Ascending aorta (tissue), 2 donors: ENCODE measurements at regions not wholly inside any gene's neighbourhood (a gene's known extent, or its start where the extent isn't known, plus 50 kb on each side); places are given as distances from the start of the nearest gene placed in this dataset.

ENCODE experiments used
- DNase-seq, 2 donors: peaks; one replicate each; pipeline ENCODE4 v3.0.0-alpha.2; 2019; ENCODE audit warnings: low spot score in 2 of 2
- H3K27ac ChIP-seq, 2 donors: fragments of 200-600 bp; sonication (generic); one replicate each; pipeline ENCODE4 v1.5.1; 2016 to 2017; ENCODE audit warnings: mild to moderate bottlenecking in 1 of 2
- H3K27me3 ChIP-seq: fragments of 200-600 bp; sonication (generic); one replicate; pipeline ENCODE4 v1.5.1; 2017
- H3K36me3 ChIP-seq, 2 donors: fragments of 200-600 bp; sonication (generic); one replicate each; pipeline ENCODE4 v1.5.1; 2016
- H3K4me1 ChIP-seq, 2 donors: fragments of 200-600 bp; sonication (generic); one replicate each; pipeline ENCODE4 v1.5.1; 2016 to 2017; ENCODE audit warnings: mild to moderate bottlenecking in 1 of 2
- H3K4me3 ChIP-seq, 2 donors: fragments of 200-600 bp; sonication (generic); one replicate each; pipeline ENCODE4 v1.5.1; 2016 to 2017; ENCODE audit warnings: mild to moderate bottlenecking in 1 of 2
- H3K9me3 ChIP-seq, 2 donors: fragments of 200-600 bp; sonication (generic); one replicate each; pipeline ENCODE4 v1.5.1; 2016
- CTCF ChIP-seq, 3 experiments: fragments of 200-600 bp in 2 of 3; fragments of 450-650 bp in 1 of 3; sonication (generic) in 2 of 3; IDR thresholded peaks; one replicate each; pipeline ENCODE4 v1.5.1; 2016 to 2019; ENCODE audit warnings: antibody characterized with exemption in 3 of 3, mild to moderate bottlenecking in 1 of 3, moderate library complexity in 1 of 3
- intact Hi-C: fragments of 100-400 bp; cut with DNase I; formaldehyde crosslinking; loops from one replicate; pipeline ENCODE4 v1.15.1; 2023

- H3K4me3 ChIP-seq, result no peak overlapping the region
- no peak for TF ChIP-seq CTCF (IDR thresholded peaks at IDR 0.05)
- H3K27ac ChIP-seq, result no peak overlapping the region
- no peaks in the 10 kb centered on the region for H3K36me3 ChIP-seq
- H3K4me1 ChIP-seq, result no peaks in the 10 kb centered on the region
- no peaks in the 10 kb centered on the region for H3K27me3 ChIP-seq
- no peaks in the 10 kb centered on the region for H3K9me3 ChIP-seq
- no peak for DNase-seq
- intact Hi-C loops, result no loop called here
Measured at GRCh38 chr14:97723819-97724218, 926.6 kb downstream of the VRK1 start.

GRCh38 chr14:97724265-97724731, 927.1 kb downstream of the VRK1 start:
- intact Hi-C loops, result no loop called here
- DNase-seq, result no peak
- Histone ChIP-seq H3K4me3 (no peak overlapping the region), H3K9me3 (no peaks in the 10 kb centered on the region), H3K36me3 (no peaks in the 10 kb centered on the region), H3K27ac (no peak overlapping the region), H3K27me3 (no peaks in the 10 kb centered on the region), H3K4me1 (no peaks in the 10 kb centered on the region)
- TF ChIP-seq CTCF (IDR thresholded peaks at IDR 0.05), result no peak

DNA sequence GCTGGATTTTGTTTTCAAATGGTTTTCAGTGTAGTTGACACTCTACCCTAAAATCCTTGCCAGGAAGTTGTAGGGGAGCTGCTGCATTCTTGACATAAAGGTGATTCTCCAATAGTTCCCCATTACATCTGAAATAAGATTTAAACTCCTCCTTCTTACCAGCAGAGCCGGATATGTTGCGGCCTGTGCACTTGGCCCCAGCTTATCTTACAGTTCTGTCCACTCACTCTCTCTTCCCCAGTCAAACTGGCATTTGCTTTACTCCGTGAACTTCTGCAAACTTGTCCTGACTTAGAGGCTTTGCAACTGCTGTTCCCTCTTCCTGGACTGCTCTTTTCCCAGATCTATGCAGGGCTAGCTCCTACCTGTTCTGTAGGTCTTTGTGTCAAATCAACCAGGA, 929.5 kb downstream of the VRK1 start:
- no peak for TF ChIP-seq CTCF (IDR thresholded peaks at IDR 0.05)
- DNase-seq, result no peak
- Histone ChIP-seq H3K27ac (no peak overlapping the region), H3K27me3 (no peaks in the 10 kb centered on the region), H3K4me1 (no peaks in the 10 kb centered on the region), H3K36me3 (no peaks in the 10 kb centered on the region), H3K4me3 (no peak overlapping the region), H3K9me3 (no peaks in the 10 kb centered on the region)
- intact Hi-C loops, result no loop called here

GRCh38 chr14:97730706-97731105, 933.5 kb downstream of the VRK1 start:
- Histone ChIP-seq H3K9me3 (no peaks in the 10 kb centered on the region), H3K27ac (no peak overlapping the region), H3K36me3 (no peaks in the 10 kb centered on the region), H3K27me3 (no peaks in the 10 kb centered on the region), H3K4me1 (no peaks in the 10 kb centered on the region), H3K4me3 (no peak overlapping the region)
- no peak for TF ChIP-seq CTCF (IDR thresholded peaks at IDR 0.05)
- no peak for DNase-seq
- intact Hi-C loops, result no loop called here

DNA sequence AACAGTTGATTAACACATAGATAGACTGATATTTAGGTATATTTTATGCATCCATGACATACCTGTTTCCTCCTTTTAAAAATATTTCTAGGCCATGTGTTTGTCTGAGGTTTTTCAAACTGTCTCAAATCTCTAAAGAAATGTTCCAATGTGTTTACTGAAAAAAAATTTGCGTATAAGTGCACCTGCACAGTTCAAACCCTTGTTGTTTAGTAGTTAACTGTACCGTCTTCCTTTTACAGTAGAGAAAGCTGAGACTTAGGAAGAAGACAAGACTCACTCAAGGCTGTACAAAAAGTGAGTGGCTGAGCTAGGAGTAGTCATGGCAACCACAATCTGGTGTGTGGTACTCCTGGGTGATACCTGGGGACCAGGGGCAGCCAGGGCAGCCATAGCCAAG, 934.6 kb downstream of the VRK1 start:
- H3K36me3 ChIP-seq, result no peaks in the 10 kb centered on the region
- no peaks in the 10 kb centered on the region for H3K4me1 ChIP-seq
- no peaks in the 10 kb centered on the region for H3K9me3 ChIP-seq
- H3K27ac ChIP-seq, result no peak overlapping the region
- no peak overlapping the region for H3K4me3 ChIP-seq
- intact Hi-C loops, result no loop called here
- no peak for TF ChIP-seq CTCF (IDR thresholded peaks at IDR 0.05)
- no peaks in the 10 kb centered on the region for H3K27me3 ChIP-seq
- DNase-seq, result no peak

GRCh38 chr14:97747316-97747715, 950.1 kb downstream of the VRK1 start:
- intact Hi-C loops, result no loop called here
- no peak for DNase-seq
- H3K27me3 ChIP-seq, result no peaks in the 10 kb centered on the region
- H3K4me1 ChIP-seq, result no peaks in the 10 kb centered on the region
- H3K36me3 ChIP-seq, result no peaks in the 10 kb centered on the region
- no peak overlapping the region for H3K4me3 ChIP-seq
- H3K27ac ChIP-seq, result no peak overlapping the region
- H3K9me3 ChIP-seq, result no peaks in the 10 kb centered on the region
- TF ChIP-seq CTCF (IDR thresholded peaks at IDR 0.05), result no peak
